ENCODE measurements at regions not wholly inside any gene's neighbourhood (a gene's known extent, or its start where the extent isn't known, plus 50 kb on each side); places are given as distances from the start of the nearest gene placed in this dataset.

GRCh38 chr6:92354270-92354829, 1065.0 kb downstream of the EPHA7 start:
- H3K9ac ChIP-seq (ENCODE audit: low read length), result no peak overlapping the region
- no peaks in the 10 kb centered on the region for H3K36me3 ChIP-seq (ENCODE audit: insufficient read depth, low read length)
- no peaks in the 10 kb centered on the region for H3K27me3 ChIP-seq (ENCODE audit: insufficient read depth, low read depth, low read length)
- no peak for TF ChIP-seq TAF1 (IDR thresholded peaks at IDR 0.05; ENCODE audit: low read depth)
- TF ChIP-seq MXI1 (conservative IDR thresholded peaks at IDR 0.05; ENCODE audit: poor library complexity, severe bottlenecking), result no peak
- no peak for TF ChIP-seq SMC3 (conservative IDR thresholded peaks at IDR 0.05; ENCODE audit: poor library complexity)
- no peak for TF ChIP-seq REST (IDR thresholded peaks at IDR 0.05; ENCODE audit: borderline replicate concordance)
- no peak for TF ChIP-seq RAD21 (conservative IDR thresholded peaks at IDR 0.05)
- no peak for TF ChIP-seq POLR2AphosphoS5 (IDR thresholded peaks at IDR 0.05)
- no peak for TF ChIP-seq CTCF (IDR thresholded peaks at IDR 0.05; ENCODE audit: poor library complexity, severe bottlenecking)
- no peak for TF ChIP-seq EZH2 (IDR thresholded peaks at IDR 0.05; ENCODE audit: borderline replicate concordance, insufficient read depth, low read length, poor library complexity, severe bottlenecking)
- TF ChIP-seq EP300 (conservative IDR thresholded peaks at IDR 0.05; ENCODE audit: poor library complexity, severe bottlenecking), result no peak
- no peak overlapping the region for H2AFZ ChIP-seq (ENCODE audit: low read depth, low read length)
- no peaks in the 10 kb centered on the region for H4K20me1 ChIP-seq (ENCODE audit: insufficient read depth)
- H3F3A ChIP-seq (ENCODE audit: insufficient read depth, low read length, poor library complexity, severe bottlenecking), result no peaks in the 10 kb centered on the region
- no peak overlapping the region for H3K27ac ChIP-seq (ENCODE audit: low read length)
- H3K79me2 ChIP-seq (replicated peaks; ENCODE audit: insufficient read depth, low read length), result no peaks in the 10 kb centered on the region
- no peaks in the 10 kb centered on the region for H3K9me2 ChIP-seq (ENCODE audit: insufficient read depth, low read length)
- no peak overlapping the region for H3K4me3 ChIP-seq (ENCODE audit: low read length)
- no peak overlapping the region for H3K4me2 ChIP-seq (ENCODE audit: low read length)
- no peaks in the 10 kb centered on the region for H3K9me3 ChIP-seq (ENCODE audit: low read length)

- H2AFZ ChIP-seq (ENCODE audit: low read depth, low read length), result no peak overlapping the region
- no peak for TF ChIP-seq EZH2 (IDR thresholded peaks at IDR 0.05; ENCODE audit: borderline replicate concordance, insufficient read depth, low read length, poor library complexity, severe bottlenecking)
- TF ChIP-seq RAD21 (conservative IDR thresholded peaks at IDR 0.05), result no peak
- TF ChIP-seq REST (IDR thresholded peaks at IDR 0.05; ENCODE audit: borderline replicate concordance), result no peak
- TF ChIP-seq MXI1 (conservative IDR thresholded peaks at IDR 0.05; ENCODE audit: poor library complexity, severe bottlenecking), result no peak
- TF ChIP-seq POLR2AphosphoS5 (IDR thresholded peaks at IDR 0.05), result no peak
- TF ChIP-seq CTCF (IDR thresholded peaks at IDR 0.05; ENCODE audit: poor library complexity, severe bottlenecking), result no peak
- no peaks in the 10 kb centered on the region for H3K9me3 ChIP-seq (ENCODE audit: low read length)
- H3K27me3 ChIP-seq (ENCODE audit: insufficient read depth, low read depth, low read length), result no peaks in the 10 kb centered on the region
- H3K4me3 ChIP-seq (ENCODE audit: low read length), result no peak overlapping the region
- H3K27ac ChIP-seq (ENCODE audit: low read length), result no peak overlapping the region
- H3K4me2 ChIP-seq (ENCODE audit: low read length), result no peak overlapping the region
- no peaks in the 10 kb centered on the region for H3K79me2 ChIP-seq (replicated peaks; ENCODE audit: insufficient read depth, low read length)
- H4K20me1 ChIP-seq (ENCODE audit: insufficient read depth), result no peaks in the 10 kb centered on the region
- H3F3A ChIP-seq (ENCODE audit: insufficient read depth, low read length, poor library complexity, severe bottlenecking), result no peaks in the 10 kb centered on the region
- no peak overlapping the region for H3K9ac ChIP-seq (ENCODE audit: low read length)
- no peaks in the 10 kb centered on the region for H3K9me2 ChIP-seq (ENCODE audit: insufficient read depth, low read length)
- H3K36me3 ChIP-seq (ENCODE audit: insufficient read depth, low read length), result no peaks in the 10 kb centered on the region
Observed at GRCh38 chr6:92352130-92352529, 1067.2 kb downstream of the EPHA7 start.
